SU-DHL-6 (cell line): ENCODE measurements at regions not wholly inside any gene's neighbourhood (a gene's known extent, or its start where the extent isn't known, plus 50 kb on each side); places are given as distances from the start of the nearest gene placed in this dataset.

Experiments used
- H2AFZ ChIP-seq: fragments of 200-600 bp; sonication (generic); 2 replicates; pipeline ENCODE4 v1.6.1; 2014; ENCODE audit warnings: low read depth, mild to moderate bottlenecking, moderate library complexity, mixed read lengths, antibody characterized with exemption, low read length; ENCODE audit not compliant: severe bottlenecking
- H3F3A ChIP-seq: fragments of 200-600 bp; shearing (Covaris generic); 2 replicates; pipeline ENCODE4 v1.6.0; 2016; ENCODE audit warnings: antibody characterized with exemption, mild to moderate bottlenecking; ENCODE audit not compliant: insufficient read depth
- H3K27ac ChIP-seq: fragments of 200-600 bp; sonication (generic); 2 replicates; pipeline ENCODE4 v1.5.1; 2016; ENCODE audit warnings: low read depth, mild to moderate bottlenecking, low read length, moderate library complexity, mixed read lengths
- H3K27me3 ChIP-seq: fragments of 200-600 bp; sonication (generic), shearing (Covaris generic); 2 replicates; pipeline ENCODE4 v1.6.0; 2014; ENCODE audit warnings: mild to moderate bottlenecking, low read length
- H3K36me3 ChIP-seq: fragments of 200-600 bp; sonication (generic); 2 replicates; pipeline ENCODE4 v1.6.1; 2014; ENCODE audit warnings: mild to moderate bottlenecking, low read length, mixed read lengths
- H3K4me2 ChIP-seq: fragments of 300-600, 200-600 bp; shearing (Covaris generic), sonication (generic); 2 replicates; pipeline ENCODE4 v1.6.0; 2014; ENCODE audit warnings: low read length, low read depth, mild to moderate bottlenecking; ENCODE audit not compliant: poor library complexity, severe bottlenecking
- H3K4me3 ChIP-seq: fragments of 200-600 bp; sonication (generic); 2 replicates; pipeline ENCODE4 v1.5.1; 2014; ENCODE audit warnings: antibody characterized with exemption, low read length, mild to moderate bottlenecking, mixed read lengths; ENCODE audit not compliant: insufficient read depth, poor library complexity, severe bottlenecking
- H3K79me2 ChIP-seq: fragments of 200-600 bp; sonication (generic); 2 replicates; pipeline ENCODE4 v1.6.1; 2014; ENCODE audit warnings: mild to moderate bottlenecking, low read length, moderate library complexity; ENCODE audit not compliant: insufficient read depth
- H3K9ac ChIP-seq: fragments of 200-600 bp; sonication (generic); 2 replicates; pipeline ENCODE4 v1.7.0; 2014; ENCODE audit warnings: mild to moderate bottlenecking, low read length
- H3K9me2 ChIP-seq: fragments of 200-600 bp; sonication (generic); replicated peaks from 2 replicates; pipeline ENCODE4 v1.6.1; 2014; ENCODE audit warnings: low read length; ENCODE audit not compliant: insufficient read depth
- H3K9me3 ChIP-seq: fragments of 200-600 bp; sonication (generic); 2 replicates; pipeline ENCODE4 v1.6.1; 2014; ENCODE audit warnings: low read length, mixed read lengths; ENCODE audit not compliant: insufficient read depth
- H4K20me1 ChIP-seq: fragments of 200-600 bp; sonication (generic); 2 replicates; pipeline ENCODE4 v1.6.1; 2014; ENCODE audit warnings: low read depth, mild to moderate bottlenecking, antibody characterized with exemption, low read length, moderate library complexity, mixed read lengths
- EZH2phosphoT487 ChIP-seq: fragments of 200-600 bp; sonication (generic), shearing (Covaris generic); conservative IDR thresholded peaks from 2 replicates; pipeline ENCODE4 v1.6.1; 2018; ENCODE audit warnings: mild to moderate bottlenecking, antibody characterized with exemption, low read length, moderate library complexity, mixed read lengths
- TF ChIP-seq, protein P1 (sequence below): fragments of 200-600 bp; sonication (generic); IDR thresholded peaks from one replicate; pipeline ENCODE4 v1.5.1; 2017; ENCODE audit warnings: antibody characterized with exemption, mild to moderate bottlenecking, low read length, moderate library complexity; ENCODE audit not compliant: insufficient read depth, poor library complexity, severe bottlenecking

DNA sequence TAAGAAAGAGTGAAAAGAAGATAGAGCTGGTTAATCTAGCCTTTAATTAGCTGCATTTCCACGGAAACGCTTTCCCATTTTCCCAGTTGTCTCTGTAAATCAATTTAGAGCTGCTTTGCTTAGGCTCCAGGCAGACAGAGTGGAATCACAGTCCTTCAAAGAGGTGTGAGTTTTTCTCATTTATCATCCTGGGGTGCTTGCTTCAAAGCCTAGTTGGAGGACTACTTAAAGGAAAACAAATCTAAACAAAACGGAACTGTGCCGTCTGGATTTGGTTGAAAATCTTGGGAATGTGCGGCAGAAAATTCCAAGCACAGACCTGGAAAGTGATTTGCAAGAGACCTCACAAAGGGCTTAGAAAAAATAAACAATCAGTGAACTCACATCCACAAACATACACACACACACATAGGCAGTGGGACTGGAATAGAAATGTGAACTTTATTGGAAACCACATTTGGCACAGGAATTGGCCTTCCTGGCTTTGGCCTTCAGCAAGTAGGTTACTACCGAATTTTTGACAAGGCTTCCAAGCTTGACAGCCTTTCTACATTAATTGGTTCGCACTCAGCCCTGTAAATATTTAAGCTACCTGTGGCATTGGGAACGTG is 235.2 kb upstream of the SLC24A2 start:
- Histone ChIP-seq H3K4me2 (no peak overlapping the region), H3K9ac (no peak overlapping the region), H3F3A (no peaks in the 10 kb centered on the region), H3K27me3 (no peaks in the 10 kb centered on the region), H3K9me3 (no peaks in the 10 kb centered on the region), H3K27ac (no peak overlapping the region), H3K36me3 (no peaks in the 10 kb centered on the region), H3K4me3 (no peak overlapping the region), H3K9me2 (no peaks in the 10 kb centered on the region), H3K79me2 (no peaks in the 10 kb centered on the region), H4K20me1 (no peaks in the 10 kb centered on the region), H2AFZ (no peak overlapping the region)
- TF ChIP-seq EZH2phosphoT487 = no peak
- TF ChIP-seq, protein P1, sequence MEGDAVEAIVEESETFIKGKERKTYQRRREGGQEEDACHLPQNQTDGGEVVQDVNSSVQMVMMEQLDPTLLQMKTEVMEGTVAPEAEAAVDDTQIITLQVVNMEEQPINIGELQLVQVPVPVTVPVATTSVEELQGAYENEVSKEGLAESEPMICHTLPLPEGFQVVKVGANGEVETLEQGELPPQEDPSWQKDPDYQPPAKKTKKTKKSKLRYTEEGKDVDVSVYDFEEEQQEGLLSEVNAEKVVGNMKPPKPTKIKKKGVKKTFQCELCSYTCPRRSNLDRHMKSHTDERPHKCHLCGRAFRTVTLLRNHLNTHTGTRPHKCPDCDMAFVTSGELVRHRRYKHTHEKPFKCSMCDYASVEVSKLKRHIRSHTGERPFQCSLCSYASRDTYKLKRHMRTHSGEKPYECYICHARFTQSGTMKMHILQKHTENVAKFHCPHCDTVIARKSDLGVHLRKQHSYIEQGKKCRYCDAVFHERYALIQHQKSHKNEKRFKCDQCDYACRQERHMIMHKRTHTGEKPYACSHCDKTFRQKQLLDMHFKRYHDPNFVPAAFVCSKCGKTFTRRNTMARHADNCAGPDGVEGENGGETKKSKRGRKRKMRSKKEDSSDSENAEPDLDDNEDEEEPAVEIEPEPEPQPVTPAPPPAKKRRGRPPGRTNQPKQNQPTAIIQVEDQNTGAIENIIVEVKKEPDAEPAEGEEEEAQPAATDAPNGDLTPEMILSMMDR = no peak

DNA sequence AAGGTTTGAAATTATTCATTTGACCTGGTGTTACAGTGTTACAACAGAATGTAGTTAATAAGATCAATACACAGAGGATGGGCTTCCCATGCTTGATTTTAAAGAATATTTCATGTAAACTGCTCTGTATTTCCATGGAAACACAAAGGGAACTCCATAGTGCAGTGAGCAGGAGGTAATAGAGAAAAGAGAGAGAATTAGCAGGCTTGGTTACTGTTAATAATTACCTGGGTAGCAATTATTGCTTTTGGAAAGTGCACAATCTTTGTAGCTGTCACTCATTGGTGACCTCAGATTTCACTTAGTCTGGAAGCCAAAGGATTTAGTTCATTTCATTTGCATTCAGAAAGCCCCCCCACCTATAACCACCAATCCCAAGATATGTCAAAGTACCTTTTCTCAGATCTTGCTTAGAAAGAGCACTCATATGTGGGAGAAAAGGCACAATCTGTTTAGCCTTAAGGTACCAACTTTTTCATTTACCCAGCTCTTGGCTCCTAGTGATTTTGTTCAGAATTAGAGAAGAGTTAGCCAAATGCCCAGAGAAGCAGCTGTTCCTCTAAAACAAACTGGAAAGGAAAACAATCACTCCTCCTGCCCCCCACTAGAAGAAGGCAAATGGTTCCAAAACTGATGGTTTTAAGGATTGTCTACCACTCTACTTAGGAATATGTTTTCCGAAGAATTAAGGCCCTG is 234.5 kb upstream of the SLC24A2 start:
- Histone ChIP-seq H3K27ac (no peak overlapping the region), H3K4me2 (no peak overlapping the region), H2AFZ (no peak overlapping the region), H3K4me3 (no peak overlapping the region), H3K27me3 (no peaks in the 10 kb centered on the region), H3K9me3 (no peaks in the 10 kb centered on the region), H3K79me2 (no peaks in the 10 kb centered on the region), H3K36me3 (no peaks in the 10 kb centered on the region), H4K20me1 (no peaks in the 10 kb centered on the region), H3F3A (no peaks in the 10 kb centered on the region), H3K9ac (no peak overlapping the region), H3K9me2 (no peaks in the 10 kb centered on the region)
- TF ChIP-seq, protein P1 = no peak
- no peak for TF ChIP-seq EZH2phosphoT487

DNA sequence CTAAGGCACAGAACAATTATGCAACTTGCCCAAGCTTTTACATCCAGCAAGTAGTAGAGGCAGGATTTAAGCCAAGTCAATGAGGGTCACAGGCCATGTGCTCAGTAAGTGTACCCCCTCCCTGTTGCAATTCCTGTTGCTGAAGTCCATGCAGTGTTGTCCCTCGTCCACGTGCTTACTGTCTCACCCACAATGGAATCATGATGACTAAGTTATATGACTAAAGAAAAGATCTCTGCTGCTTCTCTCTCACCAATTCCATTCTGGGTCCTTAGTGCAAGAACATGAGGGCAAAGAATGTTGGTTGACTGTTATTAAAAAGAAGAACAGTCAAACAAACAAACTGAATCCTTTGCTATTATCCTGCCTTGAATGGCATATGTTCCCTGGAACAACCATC is 233.6 kb upstream of the SLC24A2 start:
- H3F3A ChIP-seq = no peaks in the 10 kb centered on the region
- H3K9ac ChIP-seq = no peak overlapping the region
- H3K4me3 ChIP-seq = no peak overlapping the region
- H3K9me2 ChIP-seq = no peaks in the 10 kb centered on the region
- no peak overlapping the region for H2AFZ ChIP-seq
- TF ChIP-seq, protein P1 = no peak
- TF ChIP-seq EZH2phosphoT487 = no peak
- no peaks in the 10 kb centered on the region for H3K36me3 ChIP-seq
- H3K9me3 ChIP-seq = no peaks in the 10 kb centered on the region
- H4K20me1 ChIP-seq = no peaks in the 10 kb centered on the region
- no peak overlapping the region for H3K4me2 ChIP-seq
- no peaks in the 10 kb centered on the region for H3K27me3 ChIP-seq
- H3K27ac ChIP-seq = no peak overlapping the region
- H3K79me2 ChIP-seq = no peaks in the 10 kb centered on the region
